SH-SY5Y (cell line): ENCODE measurements at regions not wholly inside any gene's neighbourhood (a gene's known extent, or its start where the extent isn't known, plus 50 kb on each side); places are given as distances from the start of the nearest gene placed in this dataset.

Experiments used
- GATA2 ChIP-seq: IDR thresholded peaks from 2 replicates; pipeline ENCODE4 v1.6.1; 2011; ENCODE audit warnings: mild to moderate bottlenecking, low read depth, low read length
- GATA3 ChIP-seq: IDR thresholded peaks from 2 replicates; pipeline ENCODE4 v1.6.1; 2011; ENCODE audit warnings: low read depth, mild to moderate bottlenecking, low read length, moderate library complexity

- TF ChIP-seq GATA2 = no peak
- TF ChIP-seq GATA3 = no peak
Observed at GRCh38 chr22:22697377-22698117, 53.1 kb downstream of the GGTLC2 start.

GRCh38 chr22:22698263-22698750 is 53.9 kb downstream of the GGTLC2 start:
- TF ChIP-seq GATA2 = no peak
- no peak for TF ChIP-seq GATA3

GRCh38 chr22:22700631-22701030 is 56.2 kb downstream of the GGTLC2 start:
- TF ChIP-seq GATA2 (no peak), GATA3 (no peak)

GRCh38 chr22:22702237-22703202 is 58.1 kb downstream of the GGTLC2 start:
- TF ChIP-seq GATA2 = no peak
- TF ChIP-seq GATA3 = no peak

GRCh38 chr22:22703203-22703570 is 58.8 kb downstream of the GGTLC2 start:
- no peak for TF ChIP-seq GATA3
- TF ChIP-seq GATA2 = no peak

- TF ChIP-seq GATA2 = no peak
- TF ChIP-seq GATA3 = no peak
Observed at GRCh38 chr22:22703715-22704114, 59.3 kb downstream of the GGTLC2 start.

GRCh38 chr22:22704156-22704946 is 59.9 kb downstream of the GGTLC2 start:
- TF ChIP-seq GATA3 (no peak), GATA2 (no peak)

- TF ChIP-seq GATA2 (no peak), GATA3 (no peak)
Observed at GRCh38 chr22:22705328-22706100, 61.1 kb downstream of the GGTLC2 start.

- no peak for TF ChIP-seq GATA3
- no peak for TF ChIP-seq GATA2
Observed at GRCh38 chr22:22706253-22706915, 62.0 kb downstream of the GGTLC2 start.

GRCh38 chr22:22709719-22710445 is 65.5 kb downstream of the GGTLC2 start:
- TF ChIP-seq GATA2 (no peak), GATA3 (no peak)

- TF ChIP-seq GATA3 (no peak), GATA2 (no peak)
Observed at GRCh38 chr22:22710719-22711531, 66.5 kb downstream of the GGTLC2 start.

GRCh38 chr22:22711532-22711913 is 67.1 kb downstream of the GGTLC2 start:
- no peak for TF ChIP-seq GATA3
- no peak for TF ChIP-seq GATA2
